ENCODE measurements at regions not wholly inside any gene's neighbourhood (a gene's known extent, or its start where the extent isn't known, plus 50 kb on each side); places are given as distances from the start of the nearest gene placed in this dataset.

- TF ChIP-seq RAD21 (IDR thresholded peaks at IDR 0.05; ENCODE audit: low read depth) = no peak
- TF ChIP-seq REST (IDR thresholded peaks at IDR 0.05; ENCODE audit: low read depth) = no peak
- no peak for TF ChIP-seq USF1 (IDR thresholded peaks at IDR 0.05)
- no peak for TF ChIP-seq ZBTB7A (IDR thresholded peaks at IDR 0.05; ENCODE audit: low read depth)
- TF ChIP-seq NFIC (IDR thresholded peaks at IDR 0.05) = no peak
- TF ChIP-seq EGR1 (IDR thresholded peaks at IDR 0.05) = no peak
- no peak for TF ChIP-seq TCF12 (IDR thresholded peaks at IDR 0.05; ENCODE audit: low read depth)
- no peak for TF ChIP-seq CEBPB (IDR thresholded peaks at IDR 0.05)
- TF ChIP-seq FOXM1 (IDR thresholded peaks at IDR 0.05; ENCODE audit: borderline replicate concordance, low read depth) = no peak
- TF ChIP-seq MAX (IDR thresholded peaks at IDR 0.05) = no peak
- no peak for TF ChIP-seq CREB1 (IDR thresholded peaks at IDR 0.05; ENCODE audit: low read depth)
- no peak for TF ChIP-seq YY1 (IDR thresholded peaks at IDR 0.05; ENCODE audit: low read depth)
- no peak for TF ChIP-seq EP300 (IDR thresholded peaks at IDR 0.05; ENCODE audit: borderline replicate concordance)
- no peak for TF ChIP-seq TEAD4 (IDR thresholded peaks at IDR 0.05)
- TF ChIP-seq TAF1 (IDR thresholded peaks at IDR 0.05; ENCODE audit: low read depth) = no peak
Observed at GRCh38 chr12:75933101-75933500, 98.5 kb downstream of the PHLDA1 start.

GRCh38 chr12:75932241-75932640 lies 99.3 kb downstream of the PHLDA1 start:
- TF ChIP-seq EP300 (IDR thresholded peaks at IDR 0.05; ENCODE audit: borderline replicate concordance) (no peak), FOXM1 (IDR thresholded peaks at IDR 0.05; ENCODE audit: borderline replicate concordance, low read depth) (no peak), CEBPB (IDR thresholded peaks at IDR 0.05) (no peak), USF1 (IDR thresholded peaks at IDR 0.05) (no peak), RAD21 (IDR thresholded peaks at IDR 0.05; ENCODE audit: low read depth) (no peak), MAX (IDR thresholded peaks at IDR 0.05) (no peak), NFIC (IDR thresholded peaks at IDR 0.05) (no peak), EGR1 (IDR thresholded peaks at IDR 0.05) (no peak), ZBTB7A (IDR thresholded peaks at IDR 0.05; ENCODE audit: low read depth) (no peak), CREB1 (IDR thresholded peaks at IDR 0.05; ENCODE audit: low read depth) (no peak), TEAD4 (IDR thresholded peaks at IDR 0.05) (no peak), TAF1 (IDR thresholded peaks at IDR 0.05; ENCODE audit: low read depth) (no peak), YY1 (IDR thresholded peaks at IDR 0.05; ENCODE audit: low read depth) (no peak), REST (IDR thresholded peaks at IDR 0.05; ENCODE audit: low read depth) (no peak)

- TF ChIP-seq ZBTB7A (IDR thresholded peaks at IDR 0.05; ENCODE audit: low read depth) (no peak), REST (IDR thresholded peaks at IDR 0.05; ENCODE audit: low read depth) (no peak), MAX (IDR thresholded peaks at IDR 0.05) (no peak), EGR1 (IDR thresholded peaks at IDR 0.05) (no peak), EP300 (IDR thresholded peaks at IDR 0.05; ENCODE audit: borderline replicate concordance) (no peak), USF1 (IDR thresholded peaks at IDR 0.05) (no peak), CEBPB (IDR thresholded peaks at IDR 0.05) (no peak), TCF12 (IDR thresholded peaks at IDR 0.05; ENCODE audit: low read depth) (no peak), CREB1 (IDR thresholded peaks at IDR 0.05; ENCODE audit: low read depth) (no peak), YY1 (IDR thresholded peaks at IDR 0.05; ENCODE audit: low read depth) (no peak), RAD21 (IDR thresholded peaks at IDR 0.05; ENCODE audit: low read depth) (no peak), FOXM1 (IDR thresholded peaks at IDR 0.05; ENCODE audit: borderline replicate concordance, low read depth) (no peak), TEAD4 (IDR thresholded peaks at IDR 0.05) (no peak), TAF1 (IDR thresholded peaks at IDR 0.05; ENCODE audit: low read depth) (no peak), NFIC (IDR thresholded peaks at IDR 0.05) (no peak)
Observed at GRCh38 chr12:75923964-75924666, 107.5 kb downstream of the PHLDA1 start.

Measured in Ishikawa (cell line).